HG02870 (cell line): ENCODE measurements at regions not wholly inside any gene's neighbourhood (a gene's known extent, or its start where the extent isn't known, plus 50 kb on each side); places are given as distances from the start of the nearest gene placed in this dataset.

Experiments
- ATAC-seq: cut with Tn5 transposase; IDR thresholded peaks from one replicate; pipeline ENCODE4 v1.9.1; 2021; ENCODE audit warnings: mild to moderate bottlenecking, moderate library complexity; ENCODE audit not compliant: unreplicated experiment

GRCh38 chr5:1669276-1670155, 130.1 kb downstream of the MRPL36 start:
- ATAC-seq, result no peak

- ATAC-seq, result no peak
Observed at GRCh38 chr5:1668141-1668721, 131.4 kb downstream of the MRPL36 start.

GRCh38 chr5:1667648-1668140, 131.9 kb downstream of the MRPL36 start:
- ATAC-seq, result no peak

- ATAC-seq, result no peak
Observed at GRCh38 chr5:1666812-1667588, 132.6 kb downstream of the MRPL36 start.

- ATAC-seq, result no peak
Observed at GRCh38 chr5:1666221-1666620, 133.4 kb downstream of the MRPL36 start.

GRCh38 chr5:1665803-1666202, 133.8 kb downstream of the MRPL36 start:
- no peak for ATAC-seq

GRCh38 chr5:1665231-1665630, 134.4 kb downstream of the MRPL36 start:
- ATAC-seq, result no peak

GRCh38 chr5:1663186-1663585, 136.5 kb downstream of the MRPL36 start:
- no peak for ATAC-seq

- no peak for ATAC-seq
Observed at GRCh38 chr5:1662559-1663085, 137.0 kb downstream of the MRPL36 start.

- ATAC-seq, result no peak
Observed at GRCh38 chr5:1661831-1662558, 137.6 kb downstream of the MRPL36 start.

GRCh38 chr5:1661311-1661710, 137.6 kb upstream of the LPCAT1 start:
- ATAC-seq, result no peak

GRCh38 chr5:1660511-1660910, 136.8 kb upstream of the LPCAT1 start:
- ATAC-seq, result no peak

GRCh38 chr5:1660001-1660400, 136.2 kb upstream of the LPCAT1 start:
- ATAC-seq, result no peak

GRCh38 chr5:1659100-1659981, 135.6 kb upstream of the LPCAT1 start:
- ATAC-seq, result no peak

- no peak for ATAC-seq
Observed at GRCh38 chr5:1658665-1659064, 134.9 kb upstream of the LPCAT1 start.

GRCh38 chr5:1657161-1657741, 133.5 kb upstream of the LPCAT1 start:
- ATAC-seq, result no peak

- ATAC-seq, result no peak
Observed at GRCh38 chr5:1656271-1656975, 132.7 kb upstream of the LPCAT1 start.

GRCh38 chr5:1655496-1656270, 131.9 kb upstream of the LPCAT1 start:
- ATAC-seq, result no peak
